Keratinocyte (primary cell): ENCODE measurements at regions not wholly inside any gene's neighbourhood (a gene's known extent, or its start where the extent isn't known, plus 50 kb on each side); places are given as distances from the start of the nearest gene placed in this dataset.

Experiments
- DNase-seq: peaks from one replicate; pipeline ENCODE4 v3.0.0-alpha.2; 2011; ENCODE audit warnings: low read depth, missing footprints, low spot score
- FAIRE-seq: peaks from 2 replicates; lab custom pipeline; 2011; peaks lifted over from hg19 to GRCh38; lab: Jason Lieb, UNC
- H2AFZ ChIP-seq: 2 replicates; pipeline ENCODE4 v1.6.0; 2012; ENCODE audit warnings: low read length, control low read depth, inconsistent platforms; ENCODE audit not compliant: control insufficient read depth
- H3K27ac ChIP-seq: 2 replicates; pipeline ENCODE4 v1.5.1; 2011; ENCODE audit warnings: low read length; ENCODE audit not compliant: control insufficient read depth, insufficient read depth
- H3K27me3 ChIP-seq: 3 replicates; pipeline ENCODE4 v1.6.0; 2011; ENCODE audit warnings: low read length; ENCODE audit not compliant: control insufficient read depth, insufficient read depth; ENCODE audit errors: extremely low read depth
- H3K36me3 ChIP-seq, 2 experiments: 2 replicates in 1 of 2; 3 replicates in 1 of 2; pipeline ENCODE4 v1.5.1; 2011; ENCODE audit warnings: low read length in 2 of 2, mild to moderate bottlenecking in 1 of 2; ENCODE audit not compliant: control insufficient read depth in 2 of 2, insufficient read depth in 2 of 2; ENCODE audit errors: extremely low read depth in 1 of 2
- H3K4me1 ChIP-seq: 3 replicates; pipeline ENCODE4 v1.5.1; 2011; ENCODE audit warnings: low read length; ENCODE audit not compliant: control insufficient read depth, insufficient read depth; ENCODE audit errors: extremely low read depth
- H3K4me2 ChIP-seq: 3 replicates; pipeline ENCODE4 v1.6.0; 2011; ENCODE audit warnings: low read depth, low read length; ENCODE audit not compliant: control insufficient read depth, insufficient read depth; ENCODE audit errors: extremely low read depth
- H3K4me3 ChIP-seq, 3 experiments: fragments of 200-600 bp in 1 of 3; sonication (generic) in 1 of 3; 2 replicates in 2 of 3; 3 replicates in 1 of 3; pipeline ENCODE4 v1.5.1; 2011 to 2016; ENCODE audit warnings: low read length in 3 of 3, mild to moderate bottlenecking in 3 of 3, control low read depth in 2 of 3, inconsistent platforms in 1 of 3, low read depth in 1 of 3, mixed read lengths in 1 of 3, mixed run types in 1 of 3, moderate library complexity in 1 of 3; ENCODE audit not compliant: control insufficient read depth in 2 of 3, insufficient read depth in 2 of 3; ENCODE audit errors: extremely low read depth in 1 of 3
- H3K79me2 ChIP-seq: 2 replicates; pipeline ENCODE4 v1.6.0; 2012; ENCODE audit warnings: low read length; ENCODE audit not compliant: control insufficient read depth, insufficient read depth
- H3K9ac ChIP-seq: 3 replicates; pipeline ENCODE4 v1.6.0; 2011; ENCODE audit warnings: low read length; ENCODE audit not compliant: control insufficient read depth, insufficient read depth; ENCODE audit errors: extremely low read depth
- H3K9me1 ChIP-seq: 3 replicates; pipeline ENCODE4 v1.6.0; 2011; ENCODE audit warnings: low read length; ENCODE audit not compliant: control insufficient read depth, insufficient read depth; ENCODE audit errors: extremely low read depth
- H3K9me3 ChIP-seq: 2 replicates; pipeline ENCODE4 v1.5.1; 2012; ENCODE audit warnings: low read depth, low read length; ENCODE audit not compliant: control insufficient read depth
- H4K20me1 ChIP-seq: 3 replicates; pipeline ENCODE4 v1.6.0; 2011; ENCODE audit warnings: low read length; ENCODE audit not compliant: control insufficient read depth, insufficient read depth; ENCODE audit errors: extremely low read depth
- CTCF ChIP-seq, 3 experiments: IDR thresholded peaks in 1 of 3; conservative IDR thresholded peaks in 1 of 3; optimal IDR thresholded peaks in 1 of 3; 2 replicates in 2 of 3; 3 replicates in 1 of 3; pipeline versions ENCODE3 to v1.5.1; 2011; ENCODE audit warnings: low read length in 3 of 3, mild to moderate bottlenecking in 3 of 3, moderate library complexity in 2 of 3, control low read depth in 1 of 3, inconsistent platforms in 1 of 3; ENCODE audit not compliant: insufficient read depth in 2 of 3; ENCODE audit errors: extremely low read depth in 1 of 3
- EZH2 ChIP-seq: IDR thresholded peaks from one replicate; pipeline ENCODE4 v1.6.1; 2012; ENCODE audit warnings: inconsistent platforms, mild to moderate bottlenecking, low read length, moderate library complexity
- dilution Hi-C: fragments of 300-500 bp; cut with MboI; formaldehyde crosslinking; loops from one replicate; pipeline ENCODE4 v1.7.0; 2020; ENCODE audit warnings: low sequenced_read_pairs; ENCODE audit not compliant: extremely low pct_ligation_motif_present

GRCh38 chr6:4327841-4328240 lies 192.5 kb upstream of the ECI2 start:
- H4K20me1 ChIP-seq = no peaks in the 10 kb centered on the region
- H3K4me3 ChIP-seq = no peak overlapping the region
- no peak overlapping the region for H2AFZ ChIP-seq
- H3K4me1 ChIP-seq = peaks cover 8% of the 10 kb centered on the region
- no peaks in the 10 kb centered on the region for H3K36me3 ChIP-seq
- no peaks in the 10 kb centered on the region for H3K9me3 ChIP-seq
- dilution Hi-C loops = no loop called here
- TF ChIP-seq EZH2 = no peak
- H3K79me2 ChIP-seq = no peaks in the 10 kb centered on the region
- H3K9me1 ChIP-seq = no peaks in the 10 kb centered on the region
- H3K27me3 ChIP-seq = no peaks in the 10 kb centered on the region
- DNase-seq (no peak), FAIRE-seq (no peak)
- H3K27ac ChIP-seq = no peak overlapping the region
- no peak overlapping the region for H3K9ac ChIP-seq
- no peak overlapping the region for H3K4me2 ChIP-seq

GRCh38 chr6:4324746-4325145 lies 189.4 kb upstream of the ECI2 start:
- no peak overlapping the region for H2AFZ ChIP-seq
- no peaks in the 10 kb centered on the region for H3K79me2 ChIP-seq
- H4K20me1 ChIP-seq = no peaks in the 10 kb centered on the region
- H3K36me3 ChIP-seq = no peaks in the 10 kb centered on the region
- FAIRE-seq (no peak), DNase-seq (no peak)
- H3K9me3 ChIP-seq = no peaks in the 10 kb centered on the region
- TF ChIP-seq EZH2 = no peak
- no peak for TF ChIP-seq CTCF (optimal IDR thresholded peaks at IDR 0.05 in 1 of 3, IDR thresholded peaks at IDR 0.05 in 1 of 3, conservative IDR thresholded peaks at IDR 0.05 in 1 of 3; ENCODE audit: extremely low read depth in 1 of 3, insufficient read depth in 2 of 3, low read length in 3 of 3)
- H3K27me3 ChIP-seq = no peaks in the 10 kb centered on the region
- H3K4me3 ChIP-seq = no peak overlapping the region
- H3K9me1 ChIP-seq = no peaks in the 10 kb centered on the region
- H3K27ac ChIP-seq = no peak overlapping the region
- H3K9ac ChIP-seq = no peak overlapping the region
- H3K4me1 ChIP-seq = peaks cover 39% of the 10 kb centered on the region
- H3K4me2 ChIP-seq = no peak overlapping the region
- dilution Hi-C loops = no loop called here

- no peaks in the 10 kb centered on the region for H3K9me1 ChIP-seq
- FAIRE-seq = no peak
- peak overlapping the region; percentile 65 for H3K27ac ChIP-seq
- H3K4me3 ChIP-seq = no peak overlapping the region
- dilution Hi-C loops = no loop called here
- no peaks in the 10 kb centered on the region for H3K27me3 ChIP-seq
- DNase-seq = no peak
- TF ChIP-seq CTCF (optimal IDR thresholded peaks at IDR 0.05 in 1 of 3, IDR thresholded peaks at IDR 0.05 in 1 of 3, conservative IDR thresholded peaks at IDR 0.05 in 1 of 3; ENCODE audit: extremely low read depth in 1 of 3, insufficient read depth in 2 of 3, low read length in 3 of 3) (no peak), EZH2 (no peak)
- peak overlapping the region; percentile 42 for H3K4me2 ChIP-seq
- H3K79me2 ChIP-seq = no peaks in the 10 kb centered on the region
- no peak overlapping the region for H3K9ac ChIP-seq
- no peaks in the 10 kb centered on the region for H3K9me3 ChIP-seq
- H2AFZ ChIP-seq = peak overlapping the region; percentile 15
- H3K4me1 ChIP-seq = peaks cover 51% of the 10 kb centered on the region
- H4K20me1 ChIP-seq = no peaks in the 10 kb centered on the region
- H3K36me3 ChIP-seq = no peaks in the 10 kb centered on the region
These were observed 187.9 kb upstream of the ECI2 start for GRCh38 chr6:4323322-4323721.
